ENCODE measurements at regions not wholly inside any gene's neighbourhood (a gene's known extent, or its start where the extent isn't known, plus 50 kb on each side); places are given as distances from the start of the nearest gene placed in this dataset.
"Not testable (repeated sequence)": the region's sequence is repeated elsewhere in the genome, so short reads cannot be mapped to it uniquely, and the experiment has no call there.

DNA sequence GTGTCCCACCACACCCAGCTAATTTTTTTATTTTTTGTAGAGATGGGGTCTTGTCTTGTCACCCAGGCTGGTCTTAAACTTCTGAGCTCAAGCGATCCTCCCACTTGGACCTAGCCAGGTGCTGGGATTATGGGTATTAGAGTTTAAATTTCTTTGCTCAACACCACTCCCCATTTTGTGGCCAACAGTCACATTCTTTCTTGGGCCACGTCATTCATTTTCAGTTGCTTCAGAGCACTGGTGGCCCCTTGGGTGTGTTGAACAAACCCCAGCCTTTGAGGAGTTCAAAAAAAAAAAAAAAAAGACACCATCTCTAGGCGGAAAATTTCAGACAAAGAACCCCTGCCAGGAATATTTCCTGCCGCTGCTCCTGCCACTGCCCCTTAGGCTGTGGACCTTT, 77.0 kb downstream of the SPDYE17 start:
- not testable (repeated sequence) for TF ChIP-seq POLR2AphosphoS5 (IDR thresholded peaks at IDR 0.05; ENCODE audit: low read depth); CTCF (IDR thresholded peaks at IDR 0.05; ENCODE audit: insufficient read depth, low read length); SPI1 (IDR thresholded peaks at IDR 0.05; ENCODE audit: borderline replicate concordance, low read depth); REST (IDR thresholded peaks at IDR 0.05; ENCODE audit: insufficient replicate concordance, low read depth); GABPA (IDR thresholded peaks at IDR 0.05; ENCODE audit: low read depth)

Measured in HL-60 (cell line).